Stomach (tissue), 4 donors: ENCODE measurements at regions not wholly inside any gene's neighbourhood (a gene's known extent, or its start where the extent isn't known, plus 50 kb on each side); places are given as distances from the start of the nearest gene placed in this dataset.

Experiments
- EP300 ChIP-seq: sonication (generic); formaldehyde crosslinking; IDR thresholded peaks from one replicate; pipeline ENCODE4 v1.6.1; 2017; ENCODE audit warnings: antibody characterized with exemption
- TF ChIP-seq, protein P1 (sequence below), 7 experiments: fragments of 450-650 bp in 4 of 7; fragments of 200-600 bp in 3 of 7; sonication (generic) in 3 of 7; IDR thresholded peaks; one replicate each; pipeline ENCODE4 v1.5.1; 2016 to 2019; ENCODE audit warnings: antibody characterized with exemption in 7 of 7, control low read depth in 2 of 7, mild to moderate bottlenecking in 1 of 7

DNA sequence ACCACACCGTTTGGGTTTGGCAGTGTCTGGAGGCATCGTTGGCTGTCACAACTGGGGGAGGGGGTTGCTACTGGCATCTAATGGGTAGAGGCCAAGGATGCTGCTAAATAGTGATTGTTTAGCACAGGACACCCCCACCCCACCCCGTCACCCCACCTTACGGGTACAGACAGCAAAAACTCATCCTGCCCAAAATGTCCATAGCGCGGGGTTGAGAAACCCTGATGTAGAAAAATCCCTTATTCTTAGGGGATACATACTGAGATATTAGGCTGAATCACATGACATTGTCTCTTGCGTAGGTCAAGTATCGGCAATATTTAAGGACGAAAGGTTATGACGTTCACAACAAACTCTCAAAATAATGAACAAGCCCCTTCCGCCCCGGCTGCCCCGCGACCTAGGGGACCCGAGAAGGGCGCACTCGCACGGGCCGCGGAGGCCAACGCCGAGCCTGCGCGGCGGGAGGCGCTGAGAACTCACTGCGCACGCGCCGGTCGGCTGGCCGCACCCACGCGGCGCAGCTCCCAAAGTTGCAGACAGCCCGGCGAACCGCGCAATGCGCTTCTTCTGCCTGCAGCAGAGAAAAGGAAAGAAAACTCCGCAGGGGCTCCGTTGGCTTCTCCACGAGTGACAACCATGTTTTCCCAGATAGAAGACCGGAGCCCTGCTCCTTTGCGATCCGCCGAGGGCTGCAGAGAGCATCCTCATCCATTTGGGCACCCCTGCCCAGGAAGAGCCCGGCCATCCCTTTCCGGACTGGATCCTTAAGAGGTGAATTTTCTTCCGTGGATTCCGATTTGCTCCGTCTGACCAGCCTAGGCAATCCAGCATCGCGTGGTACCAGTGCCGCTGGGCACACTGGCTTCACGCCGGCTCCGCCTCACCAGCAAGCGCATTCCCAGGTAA, 136.8 kb upstream of the CCDC54 start:
- TF ChIP-seq, protein P1, sequence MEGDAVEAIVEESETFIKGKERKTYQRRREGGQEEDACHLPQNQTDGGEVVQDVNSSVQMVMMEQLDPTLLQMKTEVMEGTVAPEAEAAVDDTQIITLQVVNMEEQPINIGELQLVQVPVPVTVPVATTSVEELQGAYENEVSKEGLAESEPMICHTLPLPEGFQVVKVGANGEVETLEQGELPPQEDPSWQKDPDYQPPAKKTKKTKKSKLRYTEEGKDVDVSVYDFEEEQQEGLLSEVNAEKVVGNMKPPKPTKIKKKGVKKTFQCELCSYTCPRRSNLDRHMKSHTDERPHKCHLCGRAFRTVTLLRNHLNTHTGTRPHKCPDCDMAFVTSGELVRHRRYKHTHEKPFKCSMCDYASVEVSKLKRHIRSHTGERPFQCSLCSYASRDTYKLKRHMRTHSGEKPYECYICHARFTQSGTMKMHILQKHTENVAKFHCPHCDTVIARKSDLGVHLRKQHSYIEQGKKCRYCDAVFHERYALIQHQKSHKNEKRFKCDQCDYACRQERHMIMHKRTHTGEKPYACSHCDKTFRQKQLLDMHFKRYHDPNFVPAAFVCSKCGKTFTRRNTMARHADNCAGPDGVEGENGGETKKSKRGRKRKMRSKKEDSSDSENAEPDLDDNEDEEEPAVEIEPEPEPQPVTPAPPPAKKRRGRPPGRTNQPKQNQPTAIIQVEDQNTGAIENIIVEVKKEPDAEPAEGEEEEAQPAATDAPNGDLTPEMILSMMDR (IDR thresholded peaks at IDR 0.05), result no peak
- TF ChIP-seq EP300, result no peak
